Activated CD8-positive, alpha-beta memory T cell treated with anti-CD3 and anti-CD28 coated beads, Interleukin-2, amount 50 U/mL, for 4 hours (primary cell): ENCODE measurements at regions not wholly inside any gene's neighbourhood (a gene's known extent, or its start where the extent isn't known, plus 50 kb on each side); places are given as distances from the start of the nearest gene placed in this dataset.
"Not testable (repeated sequence)": the region's sequence is repeated elsewhere in the genome, so short reads cannot be mapped to it uniquely, and the experiment has no call there.

Source experiments
- DNase-seq: peaks from one replicate; pipeline ENCODE4 v3.0.0-alpha.2; 2020

DNA sequence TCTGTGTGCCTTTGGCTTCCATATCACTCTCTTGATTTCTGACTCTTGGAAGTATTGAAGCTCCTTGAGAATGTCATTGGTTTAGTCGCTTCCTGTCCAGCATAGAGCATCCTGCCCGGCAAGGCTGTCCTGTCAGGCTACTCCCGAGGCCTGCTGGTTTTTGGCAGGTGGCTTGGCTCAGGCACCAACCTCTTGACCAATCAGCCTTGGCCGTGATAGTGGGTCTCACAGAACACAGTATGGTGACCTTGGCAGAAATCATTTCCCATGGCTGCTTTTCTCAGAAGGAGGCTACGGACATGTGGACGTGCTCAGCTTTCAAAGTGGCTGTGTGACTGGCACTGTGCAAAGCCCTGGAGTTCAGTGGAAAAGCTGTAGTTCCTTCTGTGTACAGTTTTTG is 516.9 kb downstream of the REEP3 start:
- DNase-seq = no peak

DNA sequence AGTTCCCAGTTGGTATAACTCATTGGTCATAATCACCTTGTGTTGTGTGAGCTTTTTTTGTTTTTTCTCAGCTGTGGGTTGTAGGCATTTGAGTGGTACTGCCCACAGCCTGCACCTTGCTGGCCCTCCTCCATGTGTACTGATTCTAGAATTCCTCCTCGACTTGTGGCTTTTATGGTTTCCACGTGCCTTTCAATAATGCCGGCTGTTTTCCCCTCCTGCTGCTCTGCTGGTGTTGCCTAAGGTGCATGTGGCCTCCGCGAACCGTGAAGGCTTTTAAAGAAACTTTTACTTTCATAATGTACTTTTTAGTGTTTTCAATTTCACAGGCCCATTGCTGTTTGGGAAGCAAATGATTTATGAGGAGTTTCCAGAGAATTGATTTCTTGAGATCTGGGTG is 518.0 kb downstream of the REEP3 start:
- no peak for DNase-seq

DNA sequence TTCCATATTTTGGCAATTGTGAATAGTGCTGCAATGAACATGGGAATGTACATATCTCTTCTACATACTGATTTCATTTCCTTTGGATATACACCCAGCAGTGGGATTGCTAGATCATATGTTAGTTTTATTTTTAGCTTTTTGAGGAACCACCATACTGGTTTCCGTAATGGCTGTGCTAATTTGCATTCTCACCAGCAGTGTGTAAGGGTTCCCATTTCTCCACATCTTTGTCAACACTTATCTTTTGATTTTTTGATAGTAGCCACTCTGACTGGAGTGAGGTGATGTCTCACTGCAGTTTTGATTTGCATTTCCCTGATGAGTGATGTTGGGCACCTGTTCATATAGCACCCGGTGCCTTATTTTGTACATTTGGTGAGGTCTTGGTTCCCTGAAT is 519.6 kb downstream of the REEP3 start:
- no peak for DNase-seq

DNA sequence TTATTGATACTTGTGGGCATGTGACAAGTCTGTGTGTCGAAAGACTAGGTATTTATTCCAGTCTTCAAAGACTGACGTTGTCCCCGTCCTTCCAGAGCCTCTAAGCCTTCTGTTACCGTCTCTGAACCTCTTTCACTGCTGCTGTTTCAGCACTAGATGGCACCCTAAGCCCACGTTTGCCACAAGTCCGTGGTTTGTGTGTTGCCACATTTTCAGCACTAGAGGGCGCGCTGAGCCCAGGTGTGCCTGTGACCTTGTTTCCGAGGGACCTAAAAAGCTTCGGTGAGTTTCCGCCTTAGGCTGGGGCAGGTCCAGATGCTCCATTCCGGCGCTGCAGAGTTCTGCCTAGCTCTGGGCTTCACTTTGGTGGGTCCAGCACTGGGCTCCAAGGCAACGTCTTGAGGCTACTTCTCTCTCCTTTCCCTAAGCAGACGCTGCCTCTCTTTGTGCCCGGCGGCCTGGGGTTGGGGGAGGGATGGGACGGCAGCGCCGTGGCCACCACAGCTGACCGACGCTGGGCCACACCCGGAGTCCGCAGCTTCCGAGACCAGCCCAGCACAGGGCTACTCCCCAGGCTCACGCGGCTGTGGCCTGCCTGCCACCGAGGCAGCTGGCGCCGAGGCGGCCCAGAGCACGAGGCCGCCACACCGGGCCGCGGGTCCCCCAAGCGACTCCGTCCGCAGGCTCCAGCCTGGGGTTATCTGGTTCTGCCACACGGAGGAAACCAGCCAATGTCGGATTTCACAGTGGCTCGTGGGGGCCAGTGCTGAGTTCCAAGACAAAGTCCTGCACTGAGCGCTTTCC is 520.2 kb downstream of the REEP3 start:
- DNase-seq = peak; percentile 72

- no peak for DNase-seq
Measured at GRCh38 chr10:64041989-64042490, 520.8 kb downstream of the REEP3 start.

- DNase-seq = no peak
Measured at GRCh38 chr10:64044098-64044497, 522.9 kb downstream of the REEP3 start.

- not testable (repeated sequence) for DNase-seq
Measured at GRCh38 chr10:64044957-64045632, 523.9 kb downstream of the REEP3 start.

GRCh38 chr10:64054392-64054791 is 533.2 kb downstream of the REEP3 start:
- DNase-seq = no peak

DNA sequence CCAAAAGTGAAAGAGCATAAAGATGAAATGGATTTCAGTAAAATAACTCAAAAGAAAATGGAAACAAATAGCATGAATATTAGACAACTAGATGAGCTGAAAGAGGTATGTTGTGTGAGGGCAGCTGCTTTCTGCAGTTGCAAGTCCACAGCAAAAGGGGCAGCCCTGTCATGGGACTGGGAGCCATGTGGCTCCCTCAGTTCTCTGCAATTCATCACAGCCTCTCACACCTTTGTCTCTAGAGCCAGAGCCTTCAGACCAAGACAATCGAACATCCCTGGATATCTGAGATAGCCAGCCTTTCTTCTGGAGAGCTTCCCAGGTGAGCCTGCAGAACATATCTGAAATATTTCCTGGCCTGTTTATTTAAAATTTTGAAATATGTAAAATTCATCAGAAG is 538.7 kb downstream of the REEP3 start:
- no peak for DNase-seq

DNA sequence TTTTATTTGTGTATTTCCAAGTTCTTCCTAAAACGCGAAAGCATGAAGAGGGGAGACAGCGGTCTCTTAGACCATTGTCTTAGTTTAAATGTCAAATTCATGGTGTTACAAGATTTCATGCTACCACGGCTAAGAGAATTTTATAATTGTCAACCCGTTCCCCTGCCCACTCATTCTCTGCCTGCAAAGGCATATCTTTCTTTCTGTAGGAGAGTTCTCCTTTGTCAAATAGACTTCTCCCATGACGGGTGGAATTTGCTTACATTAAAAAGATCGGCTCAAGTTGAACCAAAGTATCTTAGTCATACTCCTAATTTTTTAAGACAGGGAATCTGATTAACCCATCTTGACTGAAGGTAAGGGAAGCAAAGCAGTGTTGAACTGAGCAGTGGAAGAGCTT is 539.2 kb downstream of the REEP3 start:
- no peak for DNase-seq

- DNase-seq = no peak
Measured at GRCh38 chr10:64062793-64063192, 541.6 kb downstream of the REEP3 start.

DNA sequence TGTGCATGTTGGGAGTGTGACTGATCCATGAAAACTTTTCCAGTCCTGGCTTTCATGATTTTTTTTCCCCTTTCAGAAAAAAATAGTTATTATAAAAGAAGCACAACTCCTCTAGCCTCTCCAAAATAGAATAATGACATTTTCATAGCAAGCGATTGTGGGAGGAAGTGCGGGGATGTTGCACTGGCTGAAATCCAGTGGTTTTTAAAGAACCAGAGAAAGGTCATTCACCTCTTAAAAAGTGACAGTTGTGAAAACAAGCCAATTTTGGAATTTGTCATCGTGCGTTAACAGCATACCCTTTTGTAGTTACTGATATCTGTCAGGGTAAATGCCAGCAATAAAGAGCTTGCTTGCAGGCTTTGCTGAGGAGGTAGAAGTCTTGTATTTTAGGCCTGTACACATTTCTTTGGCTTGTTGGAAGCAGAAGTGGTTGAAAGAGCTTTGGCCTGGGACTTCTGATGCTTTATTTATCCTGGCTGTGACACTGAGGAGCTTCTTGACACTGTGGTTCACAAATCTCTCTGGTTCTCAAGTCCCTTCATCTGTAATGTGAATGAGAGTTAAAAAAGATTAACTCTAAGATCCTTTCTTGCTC is 545.9 kb downstream of the REEP3 start:
- no peak for DNase-seq

DNA sequence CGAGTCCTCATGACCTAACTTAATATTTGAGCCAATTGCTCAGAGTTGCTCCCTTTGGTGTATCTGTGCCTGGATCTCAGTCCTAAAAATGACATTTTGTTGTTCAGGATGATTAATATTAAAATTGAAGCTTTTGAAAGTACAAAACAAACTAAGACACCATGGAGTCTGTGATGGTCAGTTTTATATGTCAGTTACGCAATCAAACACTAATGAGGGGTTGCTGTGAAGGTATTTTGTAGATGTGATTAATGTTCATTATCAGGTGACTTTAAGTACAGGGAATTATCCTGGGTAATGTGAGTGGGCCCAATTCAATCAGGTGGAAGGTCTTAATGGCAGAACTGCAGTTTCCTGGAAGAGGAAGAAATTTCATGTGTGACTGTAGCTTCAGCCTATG is 546.7 kb downstream of the REEP3 start:
- no peak for DNase-seq

- no peak for DNase-seq
Measured at GRCh38 chr10:64070241-64070640, 549.0 kb downstream of the REEP3 start.

- DNase-seq = no peak
Measured at GRCh38 chr10:64071218-64071617, 550.0 kb downstream of the REEP3 start.

GRCh38 chr10:64075604-64076003 is 554.4 kb downstream of the REEP3 start:
- no peak for DNase-seq

DNA sequence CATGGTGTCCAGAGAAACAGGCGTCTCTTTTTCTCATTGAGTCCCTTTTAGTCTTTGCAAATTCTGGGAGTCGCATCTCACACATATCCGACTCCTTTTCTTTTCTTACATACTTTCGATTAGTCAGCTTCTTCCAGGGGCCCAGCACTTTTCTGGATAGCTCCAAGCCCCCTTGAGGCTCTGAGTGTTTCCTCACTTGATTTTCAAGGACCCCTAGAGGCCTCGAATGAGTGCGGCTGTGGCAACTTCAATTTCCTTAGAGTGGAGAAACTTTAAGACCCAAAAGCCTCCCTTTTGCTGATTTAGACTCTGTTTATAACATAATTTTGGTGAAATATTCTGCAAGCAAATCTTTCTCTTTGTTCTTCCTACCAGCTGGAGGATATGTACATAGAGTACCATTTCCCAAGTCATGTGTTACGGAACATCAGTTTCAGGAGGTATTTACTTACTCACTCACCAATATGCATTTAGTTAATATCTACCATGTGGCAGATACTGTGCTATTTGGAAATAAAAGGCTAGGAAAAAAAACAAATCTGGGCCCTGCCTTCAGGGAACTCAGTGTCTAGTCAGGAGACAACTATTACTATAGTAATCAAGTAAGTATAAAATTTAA is 555.2 kb downstream of the REEP3 start:
- no peak for DNase-seq

- no peak for DNase-seq
Measured at GRCh38 chr10:64079341-64079740, 558.1 kb downstream of the REEP3 start.

DNA sequence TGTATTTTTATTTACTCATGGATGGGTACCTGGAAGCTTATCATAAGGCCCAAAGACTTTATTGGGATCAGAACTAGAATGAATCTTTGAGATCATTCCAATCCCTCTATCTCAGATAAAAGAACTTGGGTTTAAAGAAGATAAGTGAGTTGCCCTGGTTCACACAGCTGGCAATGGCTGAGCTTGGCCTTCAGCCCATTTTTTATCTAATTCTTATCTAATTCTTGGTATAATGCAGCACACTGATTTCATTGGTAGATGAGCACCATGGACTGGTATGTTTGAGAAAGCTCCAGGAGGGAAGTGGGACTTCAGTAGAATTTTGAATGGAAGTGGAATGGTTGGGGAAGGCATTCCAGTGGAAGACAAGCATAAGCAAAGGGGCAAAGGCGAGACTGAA is 558.9 kb downstream of the REEP3 start:
- no peak for DNase-seq

- DNase-seq = no peak
Measured at GRCh38 chr10:64081947-64082482, 560.8 kb downstream of the REEP3 start.

GRCh38 chr10:64086083-64086767 is 565.0 kb downstream of the REEP3 start:
- no peak for DNase-seq

GRCh38 chr10:64089648-64090047 is 568.4 kb downstream of the REEP3 start:
- no peak for DNase-seq

GRCh38 chr10:64090865-64091264 is 569.7 kb downstream of the REEP3 start:
- DNase-seq = no peak
